Stimulated activated CD8-positive, alpha-beta memory T cell treated with anti-CD3 and anti-CD28 coated beads, Interleukin-7, amount 100 ng/mL, for 1 hour (primary cell): ENCODE measurements at regions not wholly inside any gene's neighbourhood (a gene's known extent, or its start where the extent isn't known, plus 50 kb on each side); places are given as distances from the start of the nearest gene placed in this dataset.
A peak's percentile ranks its signal among the peaks of the same experiment; 100 is the strongest.

Experiments used
- DNase-seq, 2 donors: peaks; one replicate each; pipeline ENCODE4 v3.0.0-alpha.2; 2020; ENCODE audit warnings: low read depth in 2 of 2

- no peak for DNase-seq
Observed at GRCh38 chr13:79267560-79267959, 138.5 kb downstream of the RBM26 start.

- no peak for DNase-seq
Observed at GRCh38 chr13:79258489-79258888, 147.6 kb downstream of the RBM26 start.

- no peak for DNase-seq
Observed at GRCh38 chr13:79246578-79246949, 159.5 kb downstream of the RBM26 start.

GRCh38 chr13:79245937-79246577 lies 160.0 kb downstream of the RBM26 start:
- DNase-seq: no peak

GRCh38 chr13:79241697-79242096 lies 164.4 kb downstream of the RBM26 start:
- no peak for DNase-seq

- no peak for DNase-seq
Observed at GRCh38 chr13:79237981-79238380, 168.1 kb downstream of the RBM26 start.

- no peak for DNase-seq
Observed at GRCh38 chr13:79231887-79232286, 174.2 kb downstream of the RBM26 start.

- no peak for DNase-seq
Observed at GRCh38 chr13:79229761-79230160, 176.3 kb downstream of the RBM26 start.

- DNase-seq: no peak
Observed at GRCh38 chr13:79228972-79229371, 177.1 kb downstream of the RBM26 start.

GRCh38 chr13:79227418-79227817 lies 178.6 kb downstream of the RBM26 start:
- no peak for DNase-seq

GRCh38 chr13:79226938-79227337 lies 179.1 kb downstream of the RBM26 start:
- DNase-seq: no peak

GRCh38 chr13:79226250-79226649 lies 179.8 kb downstream of the RBM26 start:
- no peak for DNase-seq

- no peak for DNase-seq
Observed at GRCh38 chr13:79225487-79226232, 180.4 kb downstream of the RBM26 start.

- DNase-seq: no peak
Observed at GRCh38 chr13:79222427-79223205, 183.4 kb downstream of the RBM26 start.

GRCh38 chr13:79212064-79212619 lies 193.9 kb downstream of the RBM26 start:
- no peak for DNase-seq

GRCh38 chr13:79211377-79211776 lies 194.7 kb downstream of the RBM26 start:
- DNase-seq: no peak

- DNase-seq: no peak
Observed at GRCh38 chr13:79197933-79198332, 208.1 kb downstream of the RBM26 start.

- no peak for DNase-seq
Observed at GRCh38 chr13:79196843-79197242, 209.2 kb downstream of the RBM26 start.

GRCh38 chr13:79196366-79196765 lies 209.7 kb downstream of the RBM26 start:
- DNase-seq: no peak

- DNase-seq: no peak
Observed at GRCh38 chr13:79194727-79195126, 211.3 kb downstream of the RBM26 start.

GRCh38 chr13:79194272-79194671 lies 211.8 kb downstream of the RBM26 start:
- peak in 1 of 2 donors; percentile 5 for DNase-seq

GRCh38 chr13:79191501-79191900 lies 214.6 kb downstream of the RBM26 start:
- no peak for DNase-seq
